IPS-15b (cell line): ENCODE measurements at regions not wholly inside any gene's neighbourhood (a gene's known extent, or its start where the extent isn't known, plus 50 kb on each side); places are given as distances from the start of the nearest gene placed in this dataset.
"Not testable (repeated sequence)": the region's sequence is repeated elsewhere in the genome, so short reads cannot be mapped to it uniquely, and the experiment has no call there.

ENCODE experiments used
- H3K27me3 ChIP-seq: one replicate; pipeline ENCODE4 v1.6.1; 2013; ENCODE audit warnings: low read length; ENCODE audit not compliant: control insufficient read depth, insufficient read depth
- H3K36me3 ChIP-seq: one replicate; pipeline ENCODE4 v1.6.1; 2013; ENCODE audit warnings: low read length; ENCODE audit not compliant: control insufficient read depth, insufficient read depth
- H3K4me1 ChIP-seq: one replicate; pipeline ENCODE4 v1.6.1; 2013; ENCODE audit warnings: mild to moderate bottlenecking, low read length; ENCODE audit not compliant: control insufficient read depth, insufficient read depth
- H3K4me3 ChIP-seq: one replicate; pipeline ENCODE4 v1.5.1; 2013; ENCODE audit warnings: low read depth, low read length
- H3K9ac ChIP-seq: one replicate; pipeline ENCODE4 v1.6.1; 2013; ENCODE audit warnings: low read depth, mild to moderate bottlenecking, low read length
- H3K9me3 ChIP-seq: one replicate; pipeline ENCODE4 v1.6.1; 2013; ENCODE audit warnings: mild to moderate bottlenecking, low read length; ENCODE audit not compliant: control insufficient read depth, insufficient read depth

- H3K9me3 ChIP-seq, H3K9ac ChIP-seq, H3K36me3 ChIP-seq, H3K4me3 ChIP-seq, H3K27me3 ChIP-seq, H3K4me1 ChIP-seq: not testable (repeated sequence)
Observed at GRCh38 chr15:20021351-20021750, 520.2 kb downstream of the GOLGA6L6 start.

GRCh38 chr15:20020588-20020987 is 521.0 kb downstream of the GOLGA6L6 start:
- H3K4me3 ChIP-seq, H3K36me3 ChIP-seq, H3K9me3 ChIP-seq, H3K27me3 ChIP-seq, H3K9ac ChIP-seq, H3K4me1 ChIP-seq: not testable (repeated sequence)

- not testable (repeated sequence) for H3K36me3 ChIP-seq, H3K27me3 ChIP-seq, H3K4me3 ChIP-seq, H3K9me3 ChIP-seq, H3K9ac ChIP-seq, H3K4me1 ChIP-seq
Observed at GRCh38 chr15:20019758-20020157, 521.8 kb downstream of the GOLGA6L6 start.

- not testable (repeated sequence) for H3K27me3 ChIP-seq
Observed at GRCh38 chr15:20017581-20017980, 524.0 kb downstream of the GOLGA6L6 start.

GRCh38 chr15:20016941-20017340 is 524.7 kb downstream of the GOLGA6L6 start:
- not testable (repeated sequence) for H3K36me3 ChIP-seq, H3K27me3 ChIP-seq, H3K4me1 ChIP-seq, H3K9me3 ChIP-seq, H3K4me3 ChIP-seq, H3K9ac ChIP-seq

More at GRCh38 chr15:20017581-20017980, 524.0 kb downstream of the GOLGA6L6 start:
- H3K36me3 ChIP-seq, H3K9ac ChIP-seq, H3K4me3 ChIP-seq, H3K9me3 ChIP-seq, H3K4me1 ChIP-seq: not testable (repeated sequence)

- H3K4me3 ChIP-seq, H3K36me3 ChIP-seq, H3K4me1 ChIP-seq, H3K9ac ChIP-seq, H3K27me3 ChIP-seq, H3K9me3 ChIP-seq: not testable (repeated sequence)
Observed at GRCh38 chr15:20012837-20013236, 528.8 kb downstream of the GOLGA6L6 start.

- not testable (repeated sequence) for H3K27me3 ChIP-seq, H3K36me3 ChIP-seq, H3K4me1 ChIP-seq, H3K9me3 ChIP-seq, H3K9ac ChIP-seq, H3K4me3 ChIP-seq
Observed at GRCh38 chr15:20010759-20011158, 530.8 kb downstream of the GOLGA6L6 start.

GRCh38 chr15:20009619-20010018 is 532.0 kb downstream of the GOLGA6L6 start:
- not testable (repeated sequence) for H3K9ac ChIP-seq, H3K36me3 ChIP-seq, H3K4me3 ChIP-seq, H3K9me3 ChIP-seq, H3K27me3 ChIP-seq, H3K4me1 ChIP-seq

- H3K36me3 ChIP-seq, H3K4me1 ChIP-seq, H3K27me3 ChIP-seq, H3K4me3 ChIP-seq, H3K9me3 ChIP-seq, H3K9ac ChIP-seq: not testable (repeated sequence)
Observed at GRCh38 chr15:20007338-20007737, 534.3 kb downstream of the GOLGA6L6 start.

- H3K4me1 ChIP-seq, H3K36me3 ChIP-seq, H3K9me3 ChIP-seq: not testable (repeated sequence)
Observed at GRCh38 chr15:20003471-20003870, 538.1 kb downstream of the GOLGA6L6 start.

GRCh38 chr15:20002560-20002959 is 539.0 kb downstream of the GOLGA6L6 start:
- not testable (repeated sequence) for H3K36me3 ChIP-seq, H3K9ac ChIP-seq, H3K4me3 ChIP-seq, H3K27me3 ChIP-seq, H3K4me1 ChIP-seq, H3K9me3 ChIP-seq

More at GRCh38 chr15:20003471-20003870, 538.1 kb downstream of the GOLGA6L6 start:
- not testable (repeated sequence) for H3K9ac ChIP-seq, H3K4me3 ChIP-seq, H3K27me3 ChIP-seq

- H3K36me3 ChIP-seq, H3K4me1 ChIP-seq, H3K27me3 ChIP-seq, H3K4me3 ChIP-seq, H3K9ac ChIP-seq, H3K9me3 ChIP-seq: not testable (repeated sequence)
Observed at GRCh38 chr15:19996574-19997194, 544.9 kb downstream of the GOLGA6L6 start.

GRCh38 chr15:19995296-19995695 is 546.3 kb downstream of the GOLGA6L6 start:
- H3K27me3 ChIP-seq, H3K4me1 ChIP-seq, H3K9ac ChIP-seq, H3K36me3 ChIP-seq, H3K4me3 ChIP-seq: not testable (repeated sequence)
- H3K9me3 ChIP-seq = peaks cover 10% of the 10 kb centered on the region
